ENCODE measurements at regions not wholly inside any gene's neighbourhood (a gene's known extent, or its start where the extent isn't known, plus 50 kb on each side); places are given as distances from the start of the nearest gene placed in this dataset.

- Histone ChIP-seq H2BK20ac (ENCODE audit: low read depth, low read length, poor library complexity, severe bottlenecking) (no peak overlapping the region), H3K18ac (ENCODE audit: insufficient read length, low read depth, low read length) (no peak overlapping the region), H3K23ac (ENCODE audit: insufficient read length, low read depth, low read length) (no peak overlapping the region), H2AK5ac (ENCODE audit: insufficient read length, low read length) (no peak overlapping the region), H3K4ac (ENCODE audit: low read depth, low read length) (no peak overlapping the region), H3T11ph (ENCODE audit: low read length) (no peak overlapping the region), H3K9me3 (ENCODE audit: control insufficient read depth, low read depth, low read length) (no peaks in the 10 kb centered on the region), H3K23me2 (ENCODE audit: insufficient read length, low read depth, low read length, poor library complexity, severe bottlenecking) (no peaks in the 10 kb centered on the region), H3K27me3 (ENCODE audit: insufficient read depth, low read length) (no peaks in the 10 kb centered on the region), H3K4me1 (ENCODE audit: insufficient read depth, low read length) (no peaks in the 10 kb centered on the region), H3K14ac (ENCODE audit: insufficient read depth, low read length) (no peak overlapping the region), H4K8ac (replicated peaks; ENCODE audit: insufficient read length, low read depth, low read length) (no peak overlapping the region), H3K4me2 (ENCODE audit: insufficient read depth, insufficient read length, low read length) (no peak overlapping the region), H4K20me1 (ENCODE audit: control insufficient read depth, insufficient read depth, insufficient read length) (no peaks in the 10 kb centered on the region), H3K79me2 (ENCODE audit: insufficient read depth, low read length) (no peaks in the 10 kb centered on the region), H3K27ac (ENCODE audit: insufficient read length, low read depth, low read length) (no peak overlapping the region), H4K5ac (ENCODE audit: insufficient read length, low read depth, low read length) (no peak overlapping the region), H4K91ac (ENCODE audit: insufficient read length, low read depth, low read length) (no peak overlapping the region), H2BK120ac (ENCODE audit: low read depth, low read length, poor library complexity, severe bottlenecking) (no peak overlapping the region), H2BK15ac (ENCODE audit: low read depth, low read length) (no peak overlapping the region), H3K9ac (ENCODE audit: extremely low read depth, insufficient read length, low read length) (no peak overlapping the region), H2AFZ (ENCODE audit: low read length) (no peak overlapping the region), H2BK5ac (ENCODE audit: insufficient read length, low read length) (no peak overlapping the region), H2BK12ac (ENCODE audit: insufficient read length, low read depth, low read length) (no peak overlapping the region), H3K79me1 (ENCODE audit: insufficient read depth, low read depth, low read length, poor library complexity, severe bottlenecking) (no peaks in the 10 kb centered on the region), H3K56ac (ENCODE audit: insufficient read length, low read depth, low read length) (no peak overlapping the region)
- no peaks in the 10 kb centered on the region; a peak in 1 of 7 replicates for H3K36me3 Mint-ChIP-seq (ENCODE audit: insufficient read depth in 1 of 3, low read depth in 3 of 3)
- no CpG with 5 or more reads among the region's 6 CpGs for WGBS (ENCODE audit: extremely low coverage, insufficient read length, low lambda C conversion rate)
- TF ChIP-seq CTCF (conservative IDR thresholded peaks at IDR 0.05): no peak
- H3K27ac Mint-ChIP-seq: no peak overlapping the region
- peaks cover 16 to 20% of the 10 kb centered on the region in 2 experiments for H3K4me1 Mint-ChIP-seq
- H3K9me3 Mint-ChIP-seq: peaks cover 2 to 3% of the 10 kb centered on the region in 2 experiments; a peak in 2 of 5 replicates
- no peak overlapping the region for H3K4me3 Mint-ChIP-seq
- peaks cover 6% of the 10 kb centered on the region for H3K27me3 Mint-ChIP-seq (ENCODE audit: low read depth)
- no peak for DNase-seq
Measured at GRCh38 chr20:58003525-58003924, 224.9 kb downstream of the ANKRD60 start.
